ENCODE measurements at regions not wholly inside any gene's neighbourhood (a gene's known extent, or its start where the extent isn't known, plus 50 kb on each side); places are given as distances from the start of the nearest gene placed in this dataset.
"Not testable (repeated sequence)": the region's sequence is repeated elsewhere in the genome, so short reads cannot be mapped to it uniquely, and the experiment has no call there.

DNA sequence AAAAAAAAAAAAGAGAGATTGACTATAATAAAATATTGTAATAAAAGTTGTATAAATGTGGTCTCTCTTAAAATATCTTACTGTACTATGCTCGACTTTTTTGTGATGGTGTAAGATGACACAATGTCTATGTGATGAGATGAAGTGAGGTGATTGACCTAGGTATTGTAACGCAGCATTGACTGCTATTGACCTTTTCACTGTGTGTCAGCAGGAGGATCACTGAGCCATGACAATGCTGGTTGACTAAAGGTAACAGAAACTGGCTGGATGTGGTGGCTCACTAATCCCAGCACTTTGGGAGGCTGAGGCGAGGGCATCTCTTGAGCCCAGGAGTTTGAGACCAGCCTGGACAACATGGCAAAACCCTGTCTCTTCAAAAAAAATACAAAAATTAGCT, 78.6 kb upstream of the MYO10 start:
- Histone ChIP-seq H3K27me3 (ENCODE audit: control insufficient read depth, insufficient read depth, low read length) (no peaks in the 10 kb centered on the region), H3K4me1 (ENCODE audit: control insufficient read depth, low read depth, low read length) (no peaks in the 10 kb centered on the region), H3K36me3 (ENCODE audit: control insufficient read depth, low read depth, low read length) (no peaks in the 10 kb centered on the region), H3K9me3 (ENCODE audit: control insufficient read depth, low read depth, low read length) (no peaks in the 10 kb centered on the region), H3K4me3 (ENCODE audit: low read length) (no peak overlapping the region), H3K9ac (ENCODE audit: low read length) (no peak overlapping the region), H3K27ac (ENCODE audit: low read length) (no peak overlapping the region)

DNA sequence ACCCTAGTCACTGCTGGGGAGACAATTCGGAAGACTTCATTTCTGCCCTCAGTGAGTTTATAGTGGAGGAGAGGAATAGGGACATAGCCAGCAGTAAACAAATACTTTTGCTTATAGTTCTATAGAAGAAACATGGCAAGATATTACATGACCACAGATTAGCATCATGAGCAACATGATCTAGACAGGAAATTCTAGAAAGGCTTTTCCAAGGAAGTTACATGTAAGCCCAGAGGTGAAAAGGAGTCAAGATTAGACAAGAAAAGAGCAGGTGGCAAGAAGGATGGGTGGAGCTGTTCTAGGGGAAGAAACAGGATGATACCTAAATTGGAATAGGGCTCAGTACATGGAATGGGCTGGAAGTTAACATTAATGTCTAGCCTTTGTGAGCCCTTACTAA, 82.8 kb upstream of the MYO10 start:
- Histone ChIP-seq H3K9ac (ENCODE audit: low read length) (no peak overlapping the region), H3K27ac (ENCODE audit: low read length) (no peak overlapping the region), H3K4me3 (ENCODE audit: low read length) (no peak overlapping the region), H3K27me3 (ENCODE audit: control insufficient read depth, insufficient read depth, low read length) (no peaks in the 10 kb centered on the region), H3K9me3 (ENCODE audit: control insufficient read depth, low read depth, low read length) (no peaks in the 10 kb centered on the region), H3K4me1 (ENCODE audit: control insufficient read depth, low read depth, low read length) (no peaks in the 10 kb centered on the region), H3K36me3 (ENCODE audit: control insufficient read depth, low read depth, low read length) (no peaks in the 10 kb centered on the region)

DNA sequence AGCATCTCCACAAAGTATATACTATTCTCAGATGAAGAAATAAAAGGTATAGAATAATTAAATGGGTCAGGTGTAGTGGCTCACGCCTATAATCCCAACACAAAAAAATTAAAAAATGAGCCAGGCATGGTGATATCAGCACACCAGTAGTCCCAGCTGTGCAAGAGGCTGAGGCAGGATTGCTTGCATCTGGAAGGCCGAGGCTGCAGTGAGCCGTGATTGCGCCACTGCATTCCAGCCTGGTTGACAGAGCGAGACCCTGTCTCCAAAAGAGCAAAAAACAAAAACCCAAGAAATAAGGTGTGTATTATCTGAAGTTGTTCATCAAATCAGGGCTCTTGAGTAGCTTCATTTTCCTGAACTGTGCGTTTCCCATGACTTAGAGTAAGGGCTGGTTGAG, 83.2 kb upstream of the MYO10 start:
- no peak overlapping the region for H3K9ac ChIP-seq (ENCODE audit: low read length)
- no peaks in the 10 kb centered on the region for H3K27me3 ChIP-seq (ENCODE audit: control insufficient read depth, insufficient read depth, low read length)
- H3K27ac ChIP-seq (ENCODE audit: low read length) = no peak overlapping the region
- no peak overlapping the region for H3K4me3 ChIP-seq (ENCODE audit: low read length)
- no peaks in the 10 kb centered on the region for H3K36me3 ChIP-seq (ENCODE audit: control insufficient read depth, low read depth, low read length)
- H3K4me1 ChIP-seq (ENCODE audit: control insufficient read depth, low read depth, low read length) = no peaks in the 10 kb centered on the region
- no peaks in the 10 kb centered on the region for H3K9me3 ChIP-seq (ENCODE audit: control insufficient read depth, low read depth, low read length)

DNA sequence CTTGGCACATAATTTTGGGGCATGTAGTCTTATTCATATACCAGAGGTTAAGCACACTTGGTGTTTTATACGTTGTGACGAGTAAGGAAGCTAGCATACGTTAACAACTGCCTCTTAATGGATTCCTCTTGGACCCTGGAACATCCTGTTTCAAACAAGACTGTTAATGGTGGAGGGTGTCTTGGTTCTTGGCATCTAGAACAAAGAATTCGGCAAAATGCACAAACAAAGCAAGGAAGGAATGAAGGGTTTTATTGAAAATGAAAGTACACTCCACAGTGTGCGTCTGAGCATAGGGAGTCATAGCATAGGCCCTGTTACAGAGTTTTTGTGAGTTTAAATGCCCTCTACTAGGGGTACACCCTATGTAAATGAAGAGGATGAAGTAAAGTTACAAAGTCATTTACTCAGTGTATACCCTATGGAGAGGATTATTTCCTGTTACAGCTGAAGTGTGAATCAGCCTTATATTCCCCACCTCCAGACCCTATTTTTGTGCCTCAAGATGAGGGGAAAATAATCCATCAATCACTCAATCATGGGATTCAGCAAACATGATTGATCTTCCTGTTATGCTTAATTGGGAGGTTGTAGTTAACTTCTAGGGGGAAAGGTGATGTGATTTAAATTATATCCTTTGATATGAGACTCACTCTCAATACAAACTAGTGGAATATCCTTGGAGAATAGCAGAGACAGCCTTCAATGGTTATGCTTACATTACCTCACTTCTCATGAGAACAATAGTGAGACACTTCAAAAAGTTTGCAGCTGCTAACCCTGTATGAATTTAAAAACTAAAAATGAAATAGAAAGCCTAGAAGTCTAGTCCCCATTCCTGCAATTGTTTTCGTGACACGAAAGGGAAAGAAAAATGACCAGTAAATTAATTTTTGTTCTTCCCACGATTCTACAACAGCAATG, 84.9 kb upstream of the MYO10 start:
- no peaks in the 10 kb centered on the region for H3K9me3 ChIP-seq (ENCODE audit: control insufficient read depth, low read depth, low read length)
- H3K36me3 ChIP-seq (ENCODE audit: control insufficient read depth, low read depth, low read length) = no peaks in the 10 kb centered on the region
- no peak overlapping the region for H3K27ac ChIP-seq (ENCODE audit: low read length)
- no peak overlapping the region for H3K4me3 ChIP-seq (ENCODE audit: low read length)
- H3K4me1 ChIP-seq (ENCODE audit: control insufficient read depth, low read depth, low read length) = no peaks in the 10 kb centered on the region
- no peak overlapping the region for H3K9ac ChIP-seq (ENCODE audit: low read length)
- no peaks in the 10 kb centered on the region for H3K27me3 ChIP-seq (ENCODE audit: control insufficient read depth, insufficient read depth, low read length)

DNA sequence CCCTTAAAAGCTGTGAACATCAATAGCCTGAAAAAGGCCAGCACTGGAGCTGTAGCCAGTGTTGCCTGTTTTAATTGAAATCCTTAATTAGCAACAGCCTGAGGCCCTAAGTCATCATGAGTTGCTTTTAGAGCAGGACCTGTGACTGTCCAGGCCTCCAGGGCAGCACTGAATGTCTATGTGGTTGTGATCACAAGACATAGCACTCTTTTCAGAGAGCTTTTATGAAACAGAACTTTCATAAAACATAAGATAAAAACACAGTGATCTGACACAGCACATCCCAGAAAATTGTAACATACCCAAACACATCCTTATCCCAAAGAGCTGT, 85.5 kb upstream of the MYO10 start:
- Histone ChIP-seq H3K9me3 (ENCODE audit: control insufficient read depth, low read depth, low read length) (no peaks in the 10 kb centered on the region), H3K36me3 (ENCODE audit: control insufficient read depth, low read depth, low read length) (no peaks in the 10 kb centered on the region), H3K9ac (ENCODE audit: low read length) (no peak overlapping the region), H3K4me1 (ENCODE audit: control insufficient read depth, low read depth, low read length) (no peaks in the 10 kb centered on the region), H3K27ac (ENCODE audit: low read length) (no peak overlapping the region), H3K4me3 (ENCODE audit: low read length) (no peak overlapping the region), H3K27me3 (ENCODE audit: control insufficient read depth, insufficient read depth, low read length) (no peaks in the 10 kb centered on the region)

DNA sequence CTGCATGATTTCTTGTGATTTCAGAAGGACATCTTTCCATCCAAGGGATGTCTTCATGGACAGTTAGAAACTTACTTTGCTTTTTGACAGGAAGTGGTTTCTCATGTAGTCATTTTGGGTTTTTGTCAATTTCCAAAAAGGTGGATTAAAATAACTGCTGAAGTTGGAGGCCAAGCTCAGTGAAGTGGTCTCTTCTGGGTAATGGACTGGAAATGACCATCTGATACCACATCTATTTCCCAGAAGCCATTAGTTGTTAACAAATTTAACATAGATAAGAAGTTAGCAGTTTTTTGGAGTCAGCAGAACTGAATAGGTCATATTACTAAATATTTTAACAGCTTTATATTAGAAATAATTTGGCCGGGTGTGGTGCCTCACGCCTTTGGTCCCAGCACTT, 86.2 kb upstream of the MYO10 start:
- no peaks in the 10 kb centered on the region for H3K27me3 ChIP-seq (ENCODE audit: control insufficient read depth, insufficient read depth, low read length)
- H3K4me3 ChIP-seq (ENCODE audit: low read length) = no peak overlapping the region
- no peaks in the 10 kb centered on the region for H3K36me3 ChIP-seq (ENCODE audit: control insufficient read depth, low read depth, low read length)
- H3K27ac ChIP-seq (ENCODE audit: low read length) = no peak overlapping the region
- H3K4me1 ChIP-seq (ENCODE audit: control insufficient read depth, low read depth, low read length) = no peaks in the 10 kb centered on the region
- no peak overlapping the region for H3K9ac ChIP-seq (ENCODE audit: low read length)
- no peaks in the 10 kb centered on the region for H3K9me3 ChIP-seq (ENCODE audit: control insufficient read depth, low read depth, low read length)

DNA sequence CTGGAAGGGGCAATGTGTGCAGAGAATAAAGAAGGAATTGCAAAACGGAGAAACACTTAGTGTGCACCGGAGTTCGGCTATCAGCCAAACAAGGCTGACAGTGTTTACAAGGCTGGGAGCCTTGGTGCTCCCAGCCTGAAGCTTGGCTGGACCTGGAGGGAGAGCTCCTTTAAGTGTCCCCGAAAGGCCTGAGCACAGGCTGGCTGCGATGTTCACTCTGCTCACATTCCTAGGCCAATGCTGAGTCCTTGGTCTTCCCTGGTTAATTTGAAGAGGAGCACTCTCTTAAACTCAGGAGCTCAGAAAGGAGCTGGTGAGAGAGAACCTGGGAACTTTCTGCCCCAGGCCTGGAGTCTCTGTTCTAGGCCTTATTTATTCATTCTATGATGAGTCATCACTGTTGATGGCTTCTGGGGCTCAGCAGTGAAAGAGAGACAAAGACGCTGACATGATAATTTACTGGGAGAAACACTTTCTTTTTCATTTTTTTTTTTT, 88.6 kb upstream of the MYO10 start:
- H3K9ac ChIP-seq (ENCODE audit: low read length) = no peak overlapping the region

DNA sequence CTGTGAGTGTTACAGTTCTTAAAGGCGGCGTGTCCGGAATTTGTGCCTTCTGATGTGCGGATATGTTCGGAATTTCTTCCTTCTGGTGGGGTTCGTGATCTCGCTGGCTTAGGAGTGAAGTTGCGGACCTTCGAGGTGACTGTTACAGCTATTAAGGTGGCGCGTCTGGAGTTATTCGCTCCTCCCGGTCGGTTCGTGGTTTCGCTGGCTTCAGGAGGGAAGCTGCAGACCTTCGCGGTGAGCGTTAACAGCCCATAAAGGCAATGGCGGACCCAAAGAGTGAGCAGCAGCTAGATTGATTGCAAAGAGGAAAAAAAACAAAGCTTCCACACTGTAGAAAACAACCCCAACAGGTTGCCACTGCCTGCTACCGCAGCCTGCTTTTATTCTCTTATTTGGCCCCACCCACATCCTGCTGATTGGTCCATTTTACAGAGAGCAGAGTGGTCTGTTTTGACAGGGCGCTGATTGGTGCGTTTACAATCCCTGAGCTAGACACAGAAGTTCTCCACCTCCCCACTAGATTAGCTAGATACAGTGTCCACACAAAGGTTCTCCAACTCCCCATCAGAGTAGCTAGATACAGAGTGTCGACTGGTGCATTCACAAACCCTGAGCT, 95.7 kb upstream of the MYO10 start:
- H3K27ac ChIP-seq (ENCODE audit: low read length); H3K36me3 ChIP-seq (ENCODE audit: control insufficient read depth, low read depth, low read length): not testable (repeated sequence)

More for the DNA sequence above, 88.6 kb upstream of the MYO10 start:
- H3K27me3 ChIP-seq (ENCODE audit: control insufficient read depth, insufficient read depth, low read length) = no peaks in the 10 kb centered on the region
- H3K36me3 ChIP-seq (ENCODE audit: control insufficient read depth, low read depth, low read length) = no peaks in the 10 kb centered on the region
- no peak overlapping the region for H3K27ac ChIP-seq (ENCODE audit: low read length)
- H3K4me3 ChIP-seq (ENCODE audit: low read length) = no peak overlapping the region
- H3K9me3 ChIP-seq (ENCODE audit: control insufficient read depth, low read depth, low read length) = no peaks in the 10 kb centered on the region
- H3K4me1 ChIP-seq (ENCODE audit: control insufficient read depth, low read depth, low read length) = no peaks in the 10 kb centered on the region

DNA sequence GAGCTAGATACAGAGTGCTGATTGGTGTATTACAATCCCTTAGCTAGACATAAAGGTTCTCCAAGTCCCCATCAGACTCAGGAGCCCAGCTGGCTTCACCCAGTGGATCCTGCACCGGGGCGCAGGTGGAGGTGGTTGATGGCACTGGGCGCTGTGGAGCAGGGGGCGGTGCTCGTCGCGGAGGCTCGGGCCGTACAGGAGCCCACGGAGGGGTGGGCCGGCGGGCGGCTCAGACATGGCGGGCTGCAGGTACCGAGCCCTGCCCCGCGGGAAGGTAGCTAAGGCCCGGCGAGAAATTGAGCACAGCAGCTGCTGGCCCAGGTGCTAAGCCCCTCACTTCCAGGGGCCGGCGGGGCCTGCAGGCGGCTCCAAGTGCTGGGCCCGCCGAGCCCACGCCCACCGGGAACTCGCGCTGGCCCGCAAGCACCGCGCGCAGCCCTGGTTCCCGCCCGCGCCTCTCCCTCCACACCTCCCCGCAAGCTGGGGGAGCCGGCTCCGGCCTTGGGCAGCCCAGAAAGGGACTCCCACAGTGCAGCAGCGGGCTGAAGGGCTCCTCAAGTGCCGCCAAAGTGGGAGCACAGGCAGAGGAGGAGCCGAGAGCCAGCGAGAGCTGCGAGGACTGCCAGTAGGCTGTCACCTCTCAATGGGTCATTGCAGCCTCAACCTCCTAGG, 96.4 kb upstream of the MYO10 start:
- H3K9me3 ChIP-seq (ENCODE audit: control insufficient read depth, low read depth, low read length); H3K4me1 ChIP-seq (ENCODE audit: control insufficient read depth, low read depth, low read length); H3K27me3 ChIP-seq (ENCODE audit: control insufficient read depth, insufficient read depth, low read length); H3K27ac ChIP-seq (ENCODE audit: low read length); H3K4me3 ChIP-seq (ENCODE audit: low read length); H3K9ac ChIP-seq (ENCODE audit: low read length); H3K36me3 ChIP-seq (ENCODE audit: control insufficient read depth, low read depth, low read length): not testable (repeated sequence)

More for the DNA sequence above, 95.7 kb upstream of the MYO10 start:
- H3K4me3 ChIP-seq (ENCODE audit: low read length); H3K9ac ChIP-seq (ENCODE audit: low read length); H3K27me3 ChIP-seq (ENCODE audit: control insufficient read depth, insufficient read depth, low read length); H3K9me3 ChIP-seq (ENCODE audit: control insufficient read depth, low read depth, low read length); H3K4me1 ChIP-seq (ENCODE audit: control insufficient read depth, low read depth, low read length): not testable (repeated sequence)

DNA sequence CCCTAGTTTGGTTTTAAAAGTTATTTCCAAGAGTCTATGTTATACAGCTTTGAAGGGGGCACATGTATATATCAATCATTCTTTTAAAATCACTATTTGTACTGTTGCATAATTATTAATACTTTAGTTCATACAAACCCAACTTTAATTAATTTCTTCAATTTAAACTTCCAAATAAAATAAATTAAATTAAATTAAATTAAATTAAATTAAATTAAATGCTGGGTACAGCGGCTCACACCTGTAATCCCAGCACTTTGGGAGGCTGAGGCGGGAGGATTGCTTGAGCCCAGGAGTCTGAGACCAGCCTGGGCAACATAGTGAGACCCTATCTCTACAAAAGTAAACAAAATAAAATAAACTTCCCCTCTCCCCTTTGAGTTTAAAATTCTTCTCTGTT, 98.9 kb upstream of the MYO10 start:
- H3K4me3 ChIP-seq (ENCODE audit: low read length); H3K27ac ChIP-seq (ENCODE audit: low read length); H3K27me3 ChIP-seq (ENCODE audit: control insufficient read depth, insufficient read depth, low read length); H3K36me3 ChIP-seq (ENCODE audit: control insufficient read depth, low read depth, low read length); H3K9me3 ChIP-seq (ENCODE audit: control insufficient read depth, low read depth, low read length); H3K4me1 ChIP-seq (ENCODE audit: control insufficient read depth, low read depth, low read length); H3K9ac ChIP-seq (ENCODE audit: low read length): not testable (repeated sequence)

DNA sequence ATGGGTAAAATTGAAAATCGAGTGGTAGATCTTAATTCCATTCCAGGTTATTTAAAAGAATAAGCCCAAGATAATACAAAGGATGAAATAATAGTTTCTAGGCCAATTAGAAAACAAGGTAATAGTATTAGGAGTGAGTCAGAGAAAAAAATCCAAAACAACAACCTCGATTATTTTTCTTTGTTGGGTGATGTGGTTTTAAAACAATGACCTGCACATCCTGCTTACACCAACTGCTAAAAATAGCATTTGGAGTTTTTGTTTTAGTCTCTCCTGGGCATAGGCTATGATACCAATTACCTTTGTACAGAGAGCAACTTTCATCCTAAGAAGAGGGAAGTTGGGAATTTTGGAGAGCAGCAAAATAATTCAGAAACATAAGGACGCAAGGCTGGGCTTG, 101.7 kb upstream of the MYO10 start:
- Histone ChIP-seq H3K4me1 (ENCODE audit: control insufficient read depth, low read depth, low read length) (no peaks in the 10 kb centered on the region), H3K9ac (ENCODE audit: low read length) (no peak overlapping the region), H3K9me3 (ENCODE audit: control insufficient read depth, low read depth, low read length) (no peaks in the 10 kb centered on the region), H3K27ac (ENCODE audit: low read length) (no peak overlapping the region), H3K4me3 (ENCODE audit: low read length) (no peak overlapping the region), H3K27me3 (ENCODE audit: control insufficient read depth, insufficient read depth, low read length) (no peaks in the 10 kb centered on the region), H3K36me3 (ENCODE audit: control insufficient read depth, low read depth, low read length) (no peaks in the 10 kb centered on the region)

Data from iPS-18a (cell line).